ENCODE measurements at regions not wholly inside any gene's neighbourhood (a gene's known extent, or its start where the extent isn't known, plus 50 kb on each side); places are given as distances from the start of the nearest gene placed in this dataset.

DNA sequence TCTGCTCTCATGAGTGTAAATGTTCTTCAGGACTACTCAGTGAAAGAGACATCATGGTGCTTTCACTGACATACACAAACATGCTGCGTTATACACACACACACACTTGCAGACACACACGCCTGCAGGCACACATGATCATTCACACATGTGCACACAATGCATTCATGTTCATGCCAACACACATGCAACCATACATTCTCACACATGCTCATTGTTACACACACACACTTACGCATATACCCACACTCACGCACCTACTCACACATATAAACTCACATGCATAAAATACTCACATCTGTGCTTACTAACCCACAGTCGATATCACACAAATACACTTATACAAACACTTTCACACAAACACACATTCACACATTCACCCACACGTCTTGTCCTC lies 241.6 kb downstream of the LMX1A start:
- WGBS: 68% methylated on average over 6 of the region's 6 CpGs
- peaks cover 0 to 25% (median 0%) of the 10 kb centered on the region in 4 donors for H3K27me3 ChIP-seq (ENCODE audit: control insufficient read depth in 4 of 4, insufficient read depth in 4 of 4, low read length in 3 of 4)
- no peak for TF ChIP-seq HNF4G (IDR thresholded peaks at IDR 0.05)
- TF ChIP-seq, protein P1, sequence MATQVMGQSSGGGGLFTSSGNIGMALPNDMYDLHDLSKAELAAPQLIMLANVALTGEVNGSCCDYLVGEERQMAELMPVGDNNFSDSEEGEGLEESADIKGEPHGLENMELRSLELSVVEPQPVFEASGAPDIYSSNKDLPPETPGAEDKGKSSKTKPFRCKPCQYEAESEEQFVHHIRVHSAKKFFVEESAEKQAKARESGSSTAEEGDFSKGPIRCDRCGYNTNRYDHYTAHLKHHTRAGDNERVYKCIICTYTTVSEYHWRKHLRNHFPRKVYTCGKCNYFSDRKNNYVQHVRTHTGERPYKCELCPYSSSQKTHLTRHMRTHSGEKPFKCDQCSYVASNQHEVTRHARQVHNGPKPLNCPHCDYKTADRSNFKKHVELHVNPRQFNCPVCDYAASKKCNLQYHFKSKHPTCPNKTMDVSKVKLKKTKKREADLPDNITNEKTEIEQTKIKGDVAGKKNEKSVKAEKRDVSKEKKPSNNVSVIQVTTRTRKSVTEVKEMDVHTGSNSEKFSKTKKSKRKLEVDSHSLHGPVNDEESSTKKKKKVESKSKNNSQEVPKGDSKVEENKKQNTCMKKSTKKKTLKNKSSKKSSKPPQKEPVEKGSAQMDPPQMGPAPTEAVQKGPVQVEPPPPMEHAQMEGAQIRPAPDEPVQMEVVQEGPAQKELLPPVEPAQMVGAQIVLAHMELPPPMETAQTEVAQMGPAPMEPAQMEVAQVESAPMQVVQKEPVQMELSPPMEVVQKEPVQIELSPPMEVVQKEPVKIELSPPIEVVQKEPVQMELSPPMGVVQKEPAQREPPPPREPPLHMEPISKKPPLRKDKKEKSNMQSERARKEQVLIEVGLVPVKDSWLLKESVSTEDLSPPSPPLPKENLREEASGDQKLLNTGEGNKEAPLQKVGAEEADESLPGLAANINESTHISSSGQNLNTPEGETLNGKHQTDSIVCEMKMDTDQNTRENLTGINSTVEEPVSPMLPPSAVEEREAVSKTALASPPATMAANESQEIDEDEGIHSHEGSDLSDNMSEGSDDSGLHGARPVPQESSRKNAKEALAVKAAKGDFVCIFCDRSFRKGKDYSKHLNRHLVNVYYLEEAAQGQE (IDR thresholded peaks at IDR 0.05): no peak
- TF ChIP-seq, protein P2, sequence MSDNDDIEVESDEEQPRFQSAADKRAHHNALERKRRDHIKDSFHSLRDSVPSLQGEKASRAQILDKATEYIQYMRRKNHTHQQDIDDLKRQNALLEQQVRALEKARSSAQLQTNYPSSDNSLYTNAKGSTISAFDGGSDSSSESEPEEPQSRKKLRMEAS (IDR thresholded peaks at IDR 0.05): no peak
- TF ChIP-seq HNF4A (conservative IDR thresholded peaks at IDR 0.05): no peak
- no peak for TF ChIP-seq YY1 (IDR thresholded peaks at IDR 0.05)
- no peak for TF ChIP-seq EGR1 (IDR thresholded peaks at IDR 0.05; ENCODE audit: low read depth in 2 of 2)
- no peak for TF ChIP-seq RXRA (IDR thresholded peaks at IDR 0.05)
- TF ChIP-seq JUND (IDR thresholded peaks at IDR 0.05): no peak
- TF ChIP-seq, protein P3, sequence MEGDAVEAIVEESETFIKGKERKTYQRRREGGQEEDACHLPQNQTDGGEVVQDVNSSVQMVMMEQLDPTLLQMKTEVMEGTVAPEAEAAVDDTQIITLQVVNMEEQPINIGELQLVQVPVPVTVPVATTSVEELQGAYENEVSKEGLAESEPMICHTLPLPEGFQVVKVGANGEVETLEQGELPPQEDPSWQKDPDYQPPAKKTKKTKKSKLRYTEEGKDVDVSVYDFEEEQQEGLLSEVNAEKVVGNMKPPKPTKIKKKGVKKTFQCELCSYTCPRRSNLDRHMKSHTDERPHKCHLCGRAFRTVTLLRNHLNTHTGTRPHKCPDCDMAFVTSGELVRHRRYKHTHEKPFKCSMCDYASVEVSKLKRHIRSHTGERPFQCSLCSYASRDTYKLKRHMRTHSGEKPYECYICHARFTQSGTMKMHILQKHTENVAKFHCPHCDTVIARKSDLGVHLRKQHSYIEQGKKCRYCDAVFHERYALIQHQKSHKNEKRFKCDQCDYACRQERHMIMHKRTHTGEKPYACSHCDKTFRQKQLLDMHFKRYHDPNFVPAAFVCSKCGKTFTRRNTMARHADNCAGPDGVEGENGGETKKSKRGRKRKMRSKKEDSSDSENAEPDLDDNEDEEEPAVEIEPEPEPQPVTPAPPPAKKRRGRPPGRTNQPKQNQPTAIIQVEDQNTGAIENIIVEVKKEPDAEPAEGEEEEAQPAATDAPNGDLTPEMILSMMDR (IDR thresholded peaks at IDR 0.05; ENCODE audit: low read depth, low read length, missing input control): no peak
- no peak for TF ChIP-seq GABPA (IDR thresholded peaks at IDR 0.05 in 1 of 2, conservative IDR thresholded peaks at IDR 0.05 in 1 of 2)
- TF ChIP-seq, protein P4, sequence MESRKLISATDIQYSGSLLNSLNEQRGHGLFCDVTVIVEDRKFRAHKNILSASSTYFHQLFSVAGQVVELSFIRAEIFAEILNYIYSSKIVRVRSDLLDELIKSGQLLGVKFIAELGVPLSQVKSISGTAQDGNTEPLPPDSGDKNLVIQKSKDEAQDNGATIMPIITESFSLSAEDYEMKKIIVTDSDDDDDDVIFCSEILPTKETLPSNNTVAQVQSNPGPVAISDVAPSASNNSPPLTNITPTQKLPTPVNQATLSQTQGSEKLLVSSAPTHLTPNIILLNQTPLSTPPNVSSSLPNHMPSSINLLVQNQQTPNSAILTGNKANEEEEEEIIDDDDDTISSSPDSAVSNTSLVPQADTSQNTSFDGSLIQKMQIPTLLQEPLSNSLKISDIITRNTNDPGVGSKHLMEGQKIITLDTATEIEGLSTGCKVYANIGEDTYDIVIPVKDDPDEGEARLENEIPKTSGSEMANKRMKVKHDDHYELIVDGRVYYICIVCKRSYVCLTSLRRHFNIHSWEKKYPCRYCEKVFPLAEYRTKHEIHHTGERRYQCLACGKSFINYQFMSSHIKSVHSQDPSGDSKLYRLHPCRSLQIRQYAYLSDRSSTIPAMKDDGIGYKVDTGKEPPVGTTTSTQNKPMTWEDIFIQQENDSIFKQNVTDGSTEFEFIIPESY (IDR thresholded peaks at IDR 0.05): no peak
- no peak for TF ChIP-seq TAF1 (conservative IDR thresholded peaks at IDR 0.05)
- no peak for TF ChIP-seq FOXA1 (IDR thresholded peaks at IDR 0.05)
- DNase-seq (ENCODE audit: low spot score): no peak
- no peak overlapping the region for H3K9ac ChIP-seq (ENCODE audit: low read depth in 1 of 2, low read length in 2 of 2)
- no peaks in the 10 kb centered on the region for H3K9me3 ChIP-seq (ENCODE audit: control insufficient read depth in 4 of 4, low read length in 3 of 4)
- H3K36me3 ChIP-seq (ENCODE audit: control insufficient read depth in 4 of 4, insufficient read depth in 3 of 4, low read depth in 1 of 4, low read length in 3 of 4): no peaks in the 10 kb centered on the region
- no peak overlapping the region for H3K27ac ChIP-seq (ENCODE audit: low read depth in 1 of 2, low read length in 2 of 2)
- no peaks in the 10 kb centered on the region for H3K4me1 ChIP-seq (ENCODE audit: control insufficient read depth in 4 of 4, insufficient read depth in 4 of 4, low read length in 3 of 4)
- H3K4me3 ChIP-seq (ENCODE audit: low read depth in 1 of 3, low read length in 3 of 3): no peak overlapping the region

DNA sequence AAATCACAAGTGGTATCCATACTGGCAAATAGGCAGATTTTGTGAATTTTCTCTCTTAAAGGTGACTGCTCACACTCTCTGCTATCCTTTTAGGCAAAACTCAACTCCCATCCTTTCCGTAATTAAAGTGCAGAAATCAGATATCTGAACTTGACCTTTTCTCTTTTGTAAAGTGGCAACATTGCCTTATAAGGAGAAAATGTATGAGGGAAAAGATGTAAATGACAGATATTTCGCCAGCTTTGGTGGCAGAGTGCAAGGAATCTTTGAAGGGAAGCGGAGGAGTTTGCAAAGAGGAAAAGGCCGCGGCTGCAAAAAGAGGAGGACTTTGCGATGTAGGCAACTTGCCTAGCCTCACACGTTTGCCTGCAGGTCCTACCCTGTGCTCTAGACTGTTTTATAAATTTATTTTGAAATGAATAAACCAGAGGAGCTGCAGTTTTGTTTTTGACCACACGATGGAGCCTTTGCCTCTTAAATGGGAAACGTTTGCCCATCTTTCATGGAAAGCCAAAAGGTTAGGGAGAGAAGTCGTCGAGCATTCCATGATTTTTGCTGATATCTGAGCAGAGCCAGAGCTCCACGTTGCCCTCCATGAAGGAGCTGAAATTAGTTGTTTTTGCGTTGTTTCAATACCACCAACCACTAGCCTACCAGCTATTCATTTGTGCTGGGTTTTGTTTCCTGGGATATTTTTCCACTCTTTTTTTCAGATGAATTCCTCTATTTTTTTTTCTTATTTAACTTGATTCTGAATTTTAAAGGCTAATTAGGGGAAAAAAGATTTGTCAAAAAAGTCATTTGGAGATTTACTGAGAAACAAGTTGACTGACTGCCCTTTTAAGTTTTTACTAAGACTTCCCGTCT lies 242.3 kb downstream of the LMX1A start:
- no peaks in the 10 kb centered on the region for H3K36me3 ChIP-seq (ENCODE audit: control insufficient read depth in 4 of 4, insufficient read depth in 3 of 4, low read depth in 1 of 4, low read length in 3 of 4)
- no peaks in the 10 kb centered on the region for H3K4me1 ChIP-seq (ENCODE audit: control insufficient read depth in 4 of 4, insufficient read depth in 4 of 4, low read length in 3 of 4)
- peak; percentile 49 for DNase-seq (ENCODE audit: low spot score)
- TF ChIP-seq, protein P3 (IDR thresholded peaks at IDR 0.05; ENCODE audit: low read depth, low read length, missing input control): peak; percentile 81
- TF ChIP-seq JUND (IDR thresholded peaks at IDR 0.05) (no peak), RAD21 (IDR thresholded peaks at IDR 0.05) (peak; percentile 85 to 89)
- TF ChIP-seq, protein P1 (IDR thresholded peaks at IDR 0.05): no peak
- TF ChIP-seq, protein P2 (IDR thresholded peaks at IDR 0.05): no peak
- no peaks in the 10 kb centered on the region for H3K9me3 ChIP-seq (ENCODE audit: control insufficient read depth in 4 of 4, low read length in 3 of 4)
- no peak overlapping the region for H3K9ac ChIP-seq (ENCODE audit: low read depth in 1 of 2, low read length in 2 of 2)
- 23% methylated on average over 14 of the region's 14 CpGs for WGBS
- H3K27me3 ChIP-seq (ENCODE audit: control insufficient read depth in 4 of 4, insufficient read depth in 4 of 4, low read length in 3 of 4): peaks cover 0 to 25% (median 0%) of the 10 kb centered on the region in 4 donors
- H3K27ac ChIP-seq (ENCODE audit: low read depth in 1 of 2, low read length in 2 of 2): no peak overlapping the region
- H3K4me3 ChIP-seq (ENCODE audit: low read depth in 1 of 3, low read length in 3 of 3): no peak overlapping the region

Measured in liver (tissue), 8 donors.